ENCODE measurements at regions not wholly inside any gene's neighbourhood (a gene's known extent, or its start where the extent isn't known, plus 50 kb on each side); places are given as distances from the start of the nearest gene placed in this dataset.
"Not testable (repeated sequence)": the region's sequence is repeated elsewhere in the genome, so short reads cannot be mapped to it uniquely, and the experiment has no call there.

DNA sequence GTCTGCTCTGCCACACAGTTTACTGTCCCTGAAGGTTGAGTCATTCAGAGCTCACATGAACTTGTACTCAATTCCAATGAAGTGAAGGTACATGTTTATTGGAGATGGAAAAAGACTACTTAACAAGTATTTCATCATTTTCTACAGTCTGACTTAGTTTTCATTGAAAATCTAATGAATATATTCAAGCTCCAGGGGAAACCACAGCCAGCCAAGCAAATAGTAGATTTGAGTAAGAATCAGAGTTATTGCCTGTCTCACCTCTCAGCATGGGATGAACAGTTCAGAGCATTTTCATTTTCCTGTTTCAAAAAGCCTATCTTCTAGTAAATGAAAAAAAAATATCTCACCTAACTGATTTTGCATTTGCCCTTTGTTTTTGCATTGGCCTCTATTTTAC lies 1249.4 kb upstream of the DIAPH2 start:
- no peak overlapping the region for H3K4me3 ChIP-seq (ENCODE audit: low read depth, low read length)
- DNase-seq (ENCODE audit: low read depth), result no peak
- TF ChIP-seq, protein P1, sequence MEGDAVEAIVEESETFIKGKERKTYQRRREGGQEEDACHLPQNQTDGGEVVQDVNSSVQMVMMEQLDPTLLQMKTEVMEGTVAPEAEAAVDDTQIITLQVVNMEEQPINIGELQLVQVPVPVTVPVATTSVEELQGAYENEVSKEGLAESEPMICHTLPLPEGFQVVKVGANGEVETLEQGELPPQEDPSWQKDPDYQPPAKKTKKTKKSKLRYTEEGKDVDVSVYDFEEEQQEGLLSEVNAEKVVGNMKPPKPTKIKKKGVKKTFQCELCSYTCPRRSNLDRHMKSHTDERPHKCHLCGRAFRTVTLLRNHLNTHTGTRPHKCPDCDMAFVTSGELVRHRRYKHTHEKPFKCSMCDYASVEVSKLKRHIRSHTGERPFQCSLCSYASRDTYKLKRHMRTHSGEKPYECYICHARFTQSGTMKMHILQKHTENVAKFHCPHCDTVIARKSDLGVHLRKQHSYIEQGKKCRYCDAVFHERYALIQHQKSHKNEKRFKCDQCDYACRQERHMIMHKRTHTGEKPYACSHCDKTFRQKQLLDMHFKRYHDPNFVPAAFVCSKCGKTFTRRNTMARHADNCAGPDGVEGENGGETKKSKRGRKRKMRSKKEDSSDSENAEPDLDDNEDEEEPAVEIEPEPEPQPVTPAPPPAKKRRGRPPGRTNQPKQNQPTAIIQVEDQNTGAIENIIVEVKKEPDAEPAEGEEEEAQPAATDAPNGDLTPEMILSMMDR (IDR thresholded peaks at IDR 0.05; ENCODE audit: insufficient read depth, low read length), result no peak

GRCh38 chrX:95441836-95442235 lies 1242.8 kb upstream of the DIAPH2 start:
- no peak overlapping the region for H3K4me3 ChIP-seq (ENCODE audit: low read depth, low read length)
- no peak for DNase-seq (ENCODE audit: low read depth)
- TF ChIP-seq, protein P1 (IDR thresholded peaks at IDR 0.05; ENCODE audit: insufficient read depth, low read length), result no peak

DNA sequence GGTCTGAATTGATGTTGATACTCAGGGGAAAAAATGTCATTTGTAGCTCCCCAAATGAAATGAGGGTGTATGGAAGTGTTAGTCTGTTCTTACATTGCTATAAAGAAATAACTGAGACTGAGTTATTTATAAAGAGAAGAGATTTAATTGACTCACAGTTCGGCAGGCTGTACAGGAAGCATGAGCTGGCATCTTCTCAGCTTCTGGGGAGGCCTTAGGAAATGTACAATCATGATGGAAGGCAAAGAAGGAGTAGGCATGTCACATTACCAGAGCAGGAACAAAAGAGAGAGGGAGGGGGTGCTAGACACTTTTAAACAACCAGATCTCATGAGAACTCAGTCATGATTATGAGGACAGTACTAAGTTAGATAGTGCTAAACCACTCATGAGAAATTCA lies 1199.9 kb upstream of the DIAPH2 start:
- no peak overlapping the region for H3K4me3 ChIP-seq (ENCODE audit: low read depth, low read length)
- TF ChIP-seq, protein P1 (IDR thresholded peaks at IDR 0.05; ENCODE audit: insufficient read depth, low read length), result no peak
- no peak for DNase-seq (ENCODE audit: low read depth)

GRCh38 chrX:95505721-95506120 lies 1178.9 kb upstream of the DIAPH2 start:
- TF ChIP-seq, protein P1 (IDR thresholded peaks at IDR 0.05; ENCODE audit: insufficient read depth, low read length), result no peak
- no peak for DNase-seq (ENCODE audit: low read depth)
- no peak overlapping the region for H3K4me3 ChIP-seq (ENCODE audit: low read depth, low read length)

- no peak overlapping the region for H3K4me3 ChIP-seq (ENCODE audit: low read depth, low read length)
- no peak for DNase-seq (ENCODE audit: low read depth)
- TF ChIP-seq, protein P1 (IDR thresholded peaks at IDR 0.05; ENCODE audit: insufficient read depth, low read length), result no peak
Observed at GRCh38 chrX:95509474-95509873, 1175.2 kb upstream of the DIAPH2 start.

GRCh38 chrX:95524018-95524417 lies 1160.6 kb upstream of the DIAPH2 start:
- not testable (repeated sequence) for DNase-seq (ENCODE audit: low read depth); H3K4me3 ChIP-seq (ENCODE audit: low read depth, low read length)

GRCh38 chrX:95536111-95536510 lies 1148.5 kb upstream of the DIAPH2 start:
- TF ChIP-seq, protein P1 (IDR thresholded peaks at IDR 0.05; ENCODE audit: insufficient read depth, low read length), result no peak
- H3K4me3 ChIP-seq (ENCODE audit: low read depth, low read length), result no peak overlapping the region
- DNase-seq (ENCODE audit: low read depth), result no peak

All from fibroblast of the aortic adventitia (primary cell).